HepG2 (cell line): ENCODE measurements at regions not wholly inside any gene's neighbourhood (a gene's known extent, or its start where the extent isn't known, plus 50 kb on each side); places are given as distances from the start of the nearest gene placed in this dataset.

ENCODE experiments used
- ATAC-seq: fragments of 200-7000 bp; cut with Tn5 transposase; 3 replicates; pipeline ENCODE4 v1.9.1; 2020; ENCODE audit warnings: mild to moderate bottlenecking, moderate library complexity
- BruUV-seq: library from RNA; stranded (reverse); fragments of 400-500 nt; replicated peaks from 2 replicates; lab custom pipeline; 2021; lab: Mats Ljungman, UMichigan
- CTCF ChIA-PET: fragments of 300-600 bp; formaldehyde crosslinking; extraction: SDS; loops from one replicate; lab custom pipeline; 2021; ENCODE audit warnings: low total read pairs, inconsistent platforms, low intra/inter-chr PET ratio; lab: Yijun Ruan, JAX
- POLR2A ChIA-PET: fragments of 350-600 bp; sonication (Branson Sonifier 250); formaldehyde crosslinking; loops from one replicate; lab custom pipeline; 2020; ENCODE audit warnings: antibody characterized with exemption, inconsistent platforms; lab: Yijun Ruan, JAX
- DNase-seq: peaks from one replicate; pipeline ENCODE4 v3.0.0-alpha.2; 2015; ENCODE audit warnings: low spot score
- FAIRE-seq: peaks from 3 replicates; lab custom pipeline; 2011; peaks lifted over from hg19 to GRCh38; lab: Jason Lieb, UNC
- H2AFZ ChIP-seq: one replicate; pipeline ENCODE4 v1.6.1; 2011; ENCODE audit warnings: low read length, inconsistent platforms
- H3K27ac ChIP-seq: fragments of 300-600 bp; 3 replicates; pipeline ENCODE4 v1.8.0; 2011; ENCODE audit warnings: mixed run types, mild to moderate bottlenecking, mixed read lengths, low read length, inconsistent platforms; ENCODE audit not compliant: insufficient read depth; ENCODE audit errors: extremely low read length
- H3K27me3 ChIP-seq, 2 experiments: fragments of 200-600 bp in 1 of 2; 2 replicates in 1 of 2; 3 replicates in 1 of 2; pipeline versions ENCODE4 v1.6.0 to v1.8.0; 2011; ENCODE audit warnings: low read length in 2 of 2, mild to moderate bottlenecking in 2 of 2, moderate library complexity in 2 of 2, inconsistent platforms in 1 of 2; ENCODE audit not compliant: insufficient read depth in 2 of 2, control insufficient read depth in 1 of 2
- H3K36me3 ChIP-seq, 2 experiments: fragments of 200-600 bp in 1 of 2; replicated peaks in 1 of 2; 2 replicates in 1 of 2; 3 replicates in 1 of 2; pipeline versions ENCODE4 v1.5.1 to v1.8.0; 2011; ENCODE audit warnings: low read length in 2 of 2, inconsistent platforms in 1 of 2; ENCODE audit not compliant: insufficient read depth in 2 of 2, control insufficient read depth in 1 of 2
- H3K4me1 ChIP-seq: 2 replicates; pipeline ENCODE4 v1.5.1; 2012; ENCODE audit warnings: low read length, inconsistent platforms; ENCODE audit not compliant: insufficient read depth
- H3K4me2 ChIP-seq: 2 replicates; pipeline ENCODE4 v1.6.0; 2011; ENCODE audit warnings: low read depth, low read length, inconsistent platforms
- H3K4me3 ChIP-seq, 3 experiments: fragments of 200-600 bp in 1 of 3; sonication (generic), shearing (Covaris generic) in 1 of 3; replicated peaks in 1 of 3; 2 replicates each; pipeline ENCODE4 v1.5.1; 2011 to 2016; ENCODE audit warnings: low read length in 3 of 3, inconsistent platforms in 2 of 3, low read depth in 2 of 3, mild to moderate bottlenecking in 2 of 3, control low read depth in 1 of 3, mixed read lengths in 1 of 3; ENCODE audit not compliant: insufficient read depth in 1 of 3
- H3K79me2 ChIP-seq: one replicate; pipeline ENCODE4 v1.6.1; 2011; ENCODE audit warnings: low read length, inconsistent platforms; ENCODE audit not compliant: insufficient read depth
- H3K9ac ChIP-seq: 2 replicates; pipeline ENCODE4 v1.6.0; 2011; ENCODE audit warnings: mild to moderate bottlenecking, low read depth, low read length, inconsistent platforms; ENCODE audit not compliant: insufficient read depth
- H3K9me3 ChIP-seq: 2 replicates; pipeline ENCODE4 v1.5.1; 2012; ENCODE audit warnings: mild to moderate bottlenecking, low read length
- H4K20me1 ChIP-seq: 2 replicates; pipeline ENCODE4 v1.6.0; 2011; ENCODE audit warnings: inconsistent platforms, mild to moderate bottlenecking, low read length, moderate library complexity; ENCODE audit not compliant: insufficient read depth
- CC2D1A ChIP-seq: sonication (generic); formaldehyde crosslinking; IDR thresholded peaks from 2 replicates; pipeline ENCODE4 v1.8.1; 2023; ENCODE audit warnings: mild to moderate bottlenecking, missing genetic modification reagents
- HES4 ChIP-seq: sonication (generic); formaldehyde crosslinking; IDR thresholded peaks from 2 replicates; pipeline ENCODE4 v1.9.0; 2021; ENCODE audit warnings: mild to moderate bottlenecking, missing genetic modification reagents, borderline replicate concordance
- MXD3 ChIP-seq: IDR thresholded peaks from 2 replicates; pipeline ENCODE4 v1.6.1; 2016; ENCODE audit warnings: mild to moderate bottlenecking, missing biosample characterization, missing genetic modification reagents
- ZBTB40 ChIP-seq, 2 experiments: fragments of 450-650 bp in 1 of 2; sonication (generic) in 1 of 2; formaldehyde crosslinking in 1 of 2; IDR thresholded peaks; 2 replicates each; pipeline versions ENCODE4 v1.6.1 to v1.8.0; 2016 to 2022; ENCODE audit warnings: antibody characterized with exemption in 1 of 2, mild to moderate bottlenecking in 1 of 2, missing genetic modification reagents in 1 of 2
- ZNF670 ChIP-seq: sonication (generic); formaldehyde crosslinking; IDR thresholded peaks from 2 replicates; pipeline ENCODE4 v1.8.0; 2022; ENCODE audit warnings: mild to moderate bottlenecking, missing genetic modification reagents, borderline replicate concordance
- ZNF883 ChIP-seq: sonication (generic); formaldehyde crosslinking; IDR thresholded peaks from 2 replicates; pipeline ENCODE4 v1.5.1; 2020; ENCODE audit warnings: mild to moderate bottlenecking, missing genetic modification reagents; ENCODE audit errors: not compliant biosample characterization
- WGBS: methylation state at CpG from one replicate; pipeline ENCODE4 v1.1.6; 2017; ENCODE audit warnings: low lambda C conversion rate; 5-methylcytosine and 5-hydroxymethylcytosine counted together
- in situ Hi-C: cut with HindIII; loops from 2 replicates; pipeline ENCODE4 v1.10.0; 2017; ENCODE audit warnings: low pct_unique_long_range_greater_than_20kb; ENCODE audit not compliant: extremely low pct_ligation_motif_present
- intact Hi-C: fragments of 100-400 bp; cut with micrococcal nuclease; formaldehyde crosslinking; loops from one replicate; pipeline ENCODE4 v1.10.0; 2022; ENCODE audit not compliant: unreplicated experiment
- TF ChIP-seq, protein P1 (sequence below): sonication (generic); formaldehyde crosslinking; IDR thresholded peaks from 2 replicates; pipeline ENCODE4 v1.4.0; 2020; ENCODE audit warnings: missing genetic modification reagents, borderline replicate concordance
- TF ChIP-seq, protein P2 (sequence below): sonication (generic); formaldehyde crosslinking; IDR thresholded peaks from 2 replicates; pipeline ENCODE4 v1.8.0; 2022; ENCODE audit warnings: mild to moderate bottlenecking, missing genetic modification reagents, borderline replicate concordance

GRCh38 chr14:81676879-81677278 is 143.2 kb upstream of the SEL1L start:
- peaks cover 0 to 8% of the 10 kb centered on the region in 2 experiments; a peak in 2 of 5 replicates for H3K27me3 ChIP-seq
- no peak overlapping the region for H3K9ac ChIP-seq
- H2AFZ ChIP-seq = no peak overlapping the region
- no peak for ATAC-seq
- H3K4me3 ChIP-seq = no peak overlapping the region
- no peak for DNase-seq
- in situ Hi-C loops = no loop called here
- ChIA-PET CTCF (no interaction called here), POLR2A (no interaction called here)
- intact Hi-C loops = no loop called here
- WGBS = 5% methylated on average over 7 of the region's 7 CpGs
- no peaks in the 10 kb centered on the region for H3K36me3 ChIP-seq
- FAIRE-seq = no peak
- BruUV-seq = no TSS peak
- H4K20me1 ChIP-seq = no peaks in the 10 kb centered on the region
- H3K27ac ChIP-seq = no peak overlapping the region
- no peak overlapping the region for H3K4me2 ChIP-seq
- no peaks in the 10 kb centered on the region for H3K9me3 ChIP-seq
- H3K4me1 ChIP-seq = no peaks in the 10 kb centered on the region
- no peaks in the 10 kb centered on the region for H3K79me2 ChIP-seq
- TF ChIP-seq MXD3 (no peak), CC2D1A (CRISPR knock-in tag) (no peak), HES4 (no peak), ZNF670 (CRISPR knock-in tag) (no peak), ZNF883 (CRISPR knock-in tag) (no peak), ZBTB40 (IDR thresholded peaks at IDR 0.05) (no peak), ZBTB40 (CRISPR knock-in tag; IDR thresholded peaks at IDR 0.05) (no peak)
- TF ChIP-seq, protein P1, sequence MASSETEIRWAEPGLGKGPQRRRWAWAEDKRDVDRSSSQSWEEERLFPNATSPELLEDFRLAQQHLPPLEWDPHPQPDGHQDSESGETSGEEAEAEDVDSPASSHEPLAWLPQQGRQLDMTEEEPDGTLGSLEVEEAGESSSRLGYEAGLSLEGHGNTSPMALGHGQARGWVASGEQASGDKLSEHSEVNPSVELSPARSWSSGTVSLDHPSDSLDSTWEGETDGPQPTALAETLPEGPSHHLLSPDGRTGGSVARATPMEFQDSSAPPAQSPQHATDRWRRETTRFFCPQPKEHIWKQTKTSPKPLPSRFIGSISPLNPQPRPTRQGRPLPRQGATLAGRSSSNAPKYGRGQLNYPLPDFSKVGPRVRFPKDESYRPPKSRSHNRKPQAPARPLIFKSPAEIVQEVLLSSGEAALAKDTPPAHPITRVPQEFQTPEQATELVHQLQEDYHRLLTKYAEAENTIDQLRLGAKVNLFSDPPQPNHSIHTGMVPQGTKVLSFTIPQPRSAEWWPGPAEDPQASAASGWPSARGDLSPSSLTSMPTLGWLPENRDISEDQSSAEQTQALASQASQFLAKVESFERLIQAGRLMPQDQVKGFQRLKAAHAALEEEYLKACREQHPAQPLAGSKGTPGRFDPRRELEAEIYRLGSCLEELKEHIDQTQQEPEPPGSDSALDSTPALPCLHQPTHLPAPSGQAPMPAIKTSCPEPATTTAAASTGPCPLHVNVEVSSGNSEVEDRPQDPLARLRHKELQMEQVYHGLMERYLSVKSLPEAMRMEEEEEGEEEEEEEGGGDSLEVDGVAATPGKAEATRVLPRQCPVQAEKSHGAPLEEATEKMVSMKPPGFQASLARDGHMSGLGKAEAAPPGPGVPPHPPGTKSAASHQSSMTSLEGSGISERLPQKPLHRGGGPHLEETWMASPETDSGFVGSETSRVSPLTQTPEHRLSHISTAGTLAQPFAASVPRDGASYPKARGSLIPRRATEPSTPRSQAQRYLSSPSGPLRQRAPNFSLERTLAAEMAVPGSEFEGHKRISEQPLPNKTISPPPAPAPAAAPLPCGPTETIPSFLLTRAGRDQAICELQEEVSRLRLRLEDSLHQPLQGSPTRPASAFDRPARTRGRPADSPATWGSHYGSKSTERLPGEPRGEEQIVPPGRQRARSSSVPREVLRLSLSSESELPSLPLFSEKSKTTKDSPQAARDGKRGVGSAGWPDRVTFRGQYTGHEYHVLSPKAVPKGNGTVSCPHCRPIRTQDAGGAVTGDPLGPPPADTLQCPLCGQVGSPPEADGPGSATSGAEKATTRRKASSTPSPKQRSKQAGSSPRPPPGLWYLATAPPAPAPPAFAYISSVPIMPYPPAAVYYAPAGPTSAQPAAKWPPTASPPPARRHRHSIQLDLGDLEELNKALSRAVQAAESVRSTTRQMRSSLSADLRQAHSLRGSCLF = no peak
- TF ChIP-seq, protein P2, sequence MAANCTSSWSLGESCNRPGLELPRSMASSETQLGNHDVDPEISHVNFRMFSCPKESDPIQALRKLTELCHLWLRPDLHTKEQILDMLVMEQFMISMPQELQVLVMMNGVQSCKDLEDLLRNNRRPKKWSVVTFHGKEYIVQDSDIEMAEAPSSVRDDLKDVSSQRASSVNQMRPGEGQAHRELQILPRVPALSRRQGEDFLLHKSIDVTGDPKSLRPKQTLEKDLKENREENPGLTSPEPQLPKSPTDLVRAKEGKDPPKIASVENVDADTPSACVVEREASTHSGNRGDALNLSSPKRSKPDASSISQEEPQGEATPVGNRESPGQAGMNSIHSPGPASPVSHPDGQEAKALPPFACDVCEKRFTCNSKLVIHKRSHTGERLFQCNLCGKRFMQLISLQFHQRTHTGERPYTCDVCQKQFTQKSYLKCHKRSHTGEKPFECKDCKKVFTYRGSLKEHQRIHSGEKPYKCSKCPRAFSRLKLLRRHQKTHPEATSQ = no peak
